H9 (cell line): ENCODE measurements at regions not wholly inside any gene's neighbourhood (a gene's known extent, or its start where the extent isn't known, plus 50 kb on each side); places are given as distances from the start of the nearest gene placed in this dataset.

Source experiments
- DNase-seq: peaks from one replicate; pipeline ENCODE4 v3.0.0-alpha.2; 2017
- H2AFZ ChIP-seq: one replicate; pipeline ENCODE4 v1.6.1; 2013; ENCODE audit warnings: mild to moderate bottlenecking, low read length, control low read depth, moderate library complexity
- H2AK5ac ChIP-seq: 2 replicates; pipeline ENCODE4 v1.6.1; 2013; ENCODE audit warnings: low read length, control low read depth, mixed read lengths; ENCODE audit not compliant: insufficient read length
- H2BK120ac ChIP-seq: one replicate; pipeline ENCODE4 v1.6.1; 2013; ENCODE audit warnings: low read depth, mild to moderate bottlenecking, low read length, control low read depth, inconsistent platforms; ENCODE audit not compliant: poor library complexity, severe bottlenecking
- H2BK12ac ChIP-seq: 2 replicates; pipeline ENCODE4 v1.6.1; 2013; ENCODE audit warnings: low read length, control low read depth, mixed read lengths, low read depth; ENCODE audit not compliant: insufficient read length
- H2BK15ac ChIP-seq: 2 replicates; pipeline ENCODE4 v1.6.1; 2013; ENCODE audit warnings: low read depth, low read length, control low read depth
- H2BK20ac ChIP-seq: one replicate; pipeline ENCODE4 v1.6.1; 2013; ENCODE audit warnings: low read depth, mild to moderate bottlenecking, low read length, control low read depth, inconsistent platforms; ENCODE audit not compliant: poor library complexity, severe bottlenecking
- H2BK5ac ChIP-seq: 2 replicates; pipeline ENCODE4 v1.6.1; 2013; ENCODE audit warnings: low read length, control low read depth, mixed read lengths; ENCODE audit not compliant: insufficient read length
- H3K14ac ChIP-seq: 2 replicates; pipeline ENCODE4 v1.6.1; 2013; ENCODE audit warnings: low read length, control low read depth; ENCODE audit not compliant: insufficient read depth
- H3K18ac ChIP-seq: 2 replicates; pipeline ENCODE4 v1.6.1; 2013; ENCODE audit warnings: low read depth, mild to moderate bottlenecking, mixed read lengths, low read length, control low read depth; ENCODE audit not compliant: insufficient read length
- H3K23ac ChIP-seq: 2 replicates; pipeline ENCODE4 v1.6.1; 2013; ENCODE audit warnings: low read length, control low read depth, mixed read lengths, low read depth; ENCODE audit not compliant: insufficient read length
- H3K23me2 ChIP-seq: 2 replicates; pipeline ENCODE4 v1.6.1; 2013; ENCODE audit warnings: low read depth, mild to moderate bottlenecking, mixed read lengths, low read length, control low read depth; ENCODE audit not compliant: insufficient read length, poor library complexity, severe bottlenecking
- H3K27ac ChIP-seq: 2 replicates; pipeline ENCODE4 v1.5.1; 2013; ENCODE audit warnings: low read length, control low read depth, mixed read lengths, low read depth; ENCODE audit not compliant: insufficient read length
- H3K27me3 ChIP-seq: 2 replicates; pipeline ENCODE4 v1.6.1; 2013; ENCODE audit warnings: low read length, control low read depth, inconsistent platforms; ENCODE audit not compliant: insufficient read depth
- H3K4ac ChIP-seq: 2 replicates; pipeline ENCODE4 v1.6.1; 2013; ENCODE audit warnings: low read depth, mild to moderate bottlenecking, control low read depth, inconsistent platforms, low read length, moderate library complexity
- H3K4me1 ChIP-seq: 2 replicates; pipeline ENCODE4 v1.6.1; 2013; ENCODE audit warnings: low read length, control low read depth, inconsistent platforms; ENCODE audit not compliant: insufficient read depth
- H3K4me2 ChIP-seq: 2 replicates; pipeline ENCODE4 v1.6.1; 2013; ENCODE audit warnings: low read length, control low read depth, mixed read lengths; ENCODE audit not compliant: insufficient read length, insufficient read depth
- H3K56ac ChIP-seq: 2 replicates; pipeline ENCODE4 v1.6.1; 2013; ENCODE audit warnings: low read depth, mild to moderate bottlenecking, mixed read lengths, low read length, control low read depth; ENCODE audit not compliant: insufficient read length
- H3K79me1 ChIP-seq: 2 replicates; pipeline ENCODE4 v1.6.1; 2013; ENCODE audit warnings: low read depth, mild to moderate bottlenecking, moderate library complexity, low read length, control low read depth, inconsistent platforms; ENCODE audit not compliant: insufficient read depth, poor library complexity, severe bottlenecking
- H3K79me2 ChIP-seq: 2 replicates; pipeline ENCODE4 v1.6.1; 2013; ENCODE audit warnings: low read length, control low read depth, inconsistent platforms; ENCODE audit not compliant: insufficient read depth
- H3K9ac ChIP-seq: 2 replicates; pipeline ENCODE4 v1.6.1; 2013; ENCODE audit warnings: low read length, control low read depth, mixed read lengths; ENCODE audit not compliant: insufficient read length; ENCODE audit errors: extremely low read depth
- H3K9me3 ChIP-seq: one replicate; pipeline ENCODE4 v1.6.1; 2013; ENCODE audit warnings: low read depth, low read length, inconsistent platforms; ENCODE audit not compliant: control insufficient read depth
- H3T11ph ChIP-seq: one replicate; pipeline ENCODE4 v1.6.1; 2013; ENCODE audit warnings: mild to moderate bottlenecking, low read length, control low read depth, inconsistent platforms
- H4K20me1 ChIP-seq: one replicate; pipeline ENCODE4 v1.6.1; 2013; ENCODE audit not compliant: control insufficient read depth, insufficient read length, insufficient read depth
- H4K5ac ChIP-seq: 2 replicates; pipeline ENCODE4 v1.6.1; 2013; ENCODE audit warnings: low read depth, mild to moderate bottlenecking, mixed read lengths, low read length, control low read depth; ENCODE audit not compliant: insufficient read length
- H4K8ac ChIP-seq: replicated peaks from 2 replicates; pipeline ENCODE4 v1.6.1; 2013; ENCODE audit warnings: low read length, control low read depth, mixed read lengths, low read depth; ENCODE audit not compliant: insufficient read length
- H4K91ac ChIP-seq: 2 replicates; pipeline ENCODE4 v1.6.1; 2013; ENCODE audit warnings: low read depth, mild to moderate bottlenecking, moderate library complexity, mixed read lengths, low read length, control low read depth; ENCODE audit not compliant: insufficient read length
- H3K27ac Mint-ChIP-seq, 3 experiments: 2 replicates in 2 of 3; 3 replicates in 1 of 3; pipeline ENCODE4 v1.8.0; 2020 to 2021; ENCODE audit warnings: mixed read lengths in 3 of 3, mild to moderate bottlenecking in 1 of 3, moderate library complexity in 1 of 3
- H3K27me3 Mint-ChIP-seq: 2 replicates; pipeline ENCODE4 v1.8.0; 2021; ENCODE audit warnings: low read depth, mild to moderate bottlenecking, moderate library complexity, mixed read lengths
- H3K36me3 Mint-ChIP-seq, 3 experiments: 2 replicates in 2 of 3; 3 replicates in 1 of 3; pipeline ENCODE4 v1.8.0; 2020 to 2021; ENCODE audit warnings: low read depth in 3 of 3, mixed read lengths in 3 of 3; ENCODE audit not compliant: insufficient read depth in 1 of 3
- H3K4me1 Mint-ChIP-seq, 2 experiments: 2 replicates each; pipeline ENCODE4 v1.8.0; 2020; ENCODE audit warnings: mixed read lengths in 2 of 2
- H3K4me3 Mint-ChIP-seq, 2 experiments: 2 replicates in 1 of 2; 3 replicates in 1 of 2; pipeline ENCODE4 v1.8.0; 2020 to 2021; ENCODE audit warnings: mild to moderate bottlenecking in 2 of 2, mixed read lengths in 2 of 2, moderate library complexity in 1 of 2
- H3K9me3 Mint-ChIP-seq, 2 experiments: 2 replicates in 1 of 2; 3 replicates in 1 of 2; pipeline ENCODE4 v1.8.0; 2020; ENCODE audit warnings: mild to moderate bottlenecking in 2 of 2, mixed read lengths in 2 of 2, moderate library complexity in 1 of 2
- CTCF ChIP-seq: fragments of 200-600 bp; sonication (generic); conservative IDR thresholded peaks from 3 replicates; pipeline ENCODE4 v1.8.0; 2021; ENCODE audit warnings: antibody characterized with exemption, mild to moderate bottlenecking
- WGBS: extraction: QIAGEN DNeasy Blood & Tissue Kit; methylation state at CpG from one replicate; pipeline ENCODE4 v1.1.7; 2013; ENCODE audit warnings: missing lambda C conversion rate, low lambda C conversion rate, mixed read lengths; ENCODE audit not compliant: insufficient read length; ENCODE audit errors: extremely low coverage; 5-methylcytosine and 5-hydroxymethylcytosine counted together

DNA sequence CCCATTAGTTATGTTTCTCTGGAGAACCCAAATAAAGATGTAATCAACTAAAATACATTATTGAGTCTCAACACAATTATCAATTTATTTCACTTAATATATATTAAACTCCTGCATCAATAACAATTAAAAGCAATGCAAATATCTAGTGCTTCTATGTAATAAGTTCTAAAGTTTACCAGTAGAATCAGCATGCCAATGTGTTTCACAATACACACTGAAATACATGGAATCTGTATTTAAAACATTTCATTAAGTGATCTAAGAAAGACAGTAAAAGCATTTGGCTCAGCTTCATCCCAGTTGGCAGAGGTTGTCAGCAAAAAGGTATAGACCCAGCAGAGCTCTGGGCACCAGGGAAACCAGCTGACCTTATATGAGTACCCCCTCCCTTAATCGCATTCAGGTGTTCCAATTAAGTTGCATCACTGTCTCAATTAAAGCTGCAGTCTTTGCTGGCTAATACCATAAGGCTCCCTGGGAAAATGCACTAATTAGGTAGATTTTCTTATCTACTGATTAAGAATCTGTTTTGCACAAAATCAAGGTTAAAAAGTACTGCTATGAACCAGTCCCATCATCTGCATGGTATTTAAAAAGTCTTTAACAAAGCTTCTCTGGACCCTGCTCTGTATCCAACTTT is 63.1 kb downstream of the NIBAN1 start:
- H3K23me2 ChIP-seq, result no peaks in the 10 kb centered on the region
- H2BK15ac ChIP-seq, result no peak overlapping the region
- no peaks in the 10 kb centered on the region for H3K79me1 ChIP-seq
- no peak overlapping the region for H3K56ac ChIP-seq
- no peak for DNase-seq
- H2BK120ac ChIP-seq, result no peak overlapping the region
- H3K27me3 Mint-ChIP-seq, result no peaks in the 10 kb centered on the region
- H3K9me3 ChIP-seq, result no peaks in the 10 kb centered on the region
- no CpG with 5 or more reads among the region's 1 CpG for WGBS
- no peak overlapping the region for H3K27ac Mint-ChIP-seq
- no peak overlapping the region for H3K18ac ChIP-seq
- no peaks in the 10 kb centered on the region for H3K79me2 ChIP-seq
- H3K9ac ChIP-seq, result no peak overlapping the region
- peaks cover 0 to 2% of the 10 kb centered on the region in 2 experiments; a peak in 2 of 4 replicates for H3K4me1 Mint-ChIP-seq
- no peak overlapping the region for H2AK5ac ChIP-seq
- H2BK12ac ChIP-seq, result no peak overlapping the region
- H3K14ac ChIP-seq, result no peak overlapping the region
- no peak overlapping the region for H3K27ac ChIP-seq
- H4K8ac ChIP-seq, result no peak overlapping the region
- H2BK20ac ChIP-seq, result no peak overlapping the region
- no peak overlapping the region for H4K91ac ChIP-seq
- no peak overlapping the region for H3K4ac ChIP-seq
- H3K27me3 ChIP-seq, result no peaks in the 10 kb centered on the region
- no peaks in the 10 kb centered on the region for H3K4me1 ChIP-seq
- H4K5ac ChIP-seq, result no peak overlapping the region
- no peaks in the 10 kb centered on the region for H3K36me3 Mint-ChIP-seq
- no peak overlapping the region for H2AFZ ChIP-seq
- no peak overlapping the region for H3K4me3 Mint-ChIP-seq
- no peak overlapping the region for H3K4me2 ChIP-seq
- H3K9me3 Mint-ChIP-seq, result no peaks in the 10 kb centered on the region
- no peak for TF ChIP-seq CTCF
- no peaks in the 10 kb centered on the region for H4K20me1 ChIP-seq
- H3K23ac ChIP-seq, result no peak overlapping the region
- no peak overlapping the region for H3T11ph ChIP-seq
- H2BK5ac ChIP-seq, result no peak overlapping the region
